SU-DHL-6 (cell line): ENCODE measurements at regions not wholly inside any gene's neighbourhood (a gene's known extent, or its start where the extent isn't known, plus 50 kb on each side); places are given as distances from the start of the nearest gene placed in this dataset.

Experiments
- H2AFZ ChIP-seq: fragments of 200-600 bp; sonication (generic); 2 replicates; pipeline ENCODE4 v1.6.1; 2014; ENCODE audit warnings: low read depth, mild to moderate bottlenecking, moderate library complexity, mixed read lengths, antibody characterized with exemption, low read length; ENCODE audit not compliant: severe bottlenecking
- H3F3A ChIP-seq: fragments of 200-600 bp; shearing (Covaris generic); 2 replicates; pipeline ENCODE4 v1.6.0; 2016; ENCODE audit warnings: antibody characterized with exemption, mild to moderate bottlenecking; ENCODE audit not compliant: insufficient read depth
- H3K27ac ChIP-seq: fragments of 200-600 bp; sonication (generic); 2 replicates; pipeline ENCODE4 v1.5.1; 2016; ENCODE audit warnings: low read depth, mild to moderate bottlenecking, low read length, moderate library complexity, mixed read lengths
- H3K27me3 ChIP-seq: fragments of 200-600 bp; sonication (generic), shearing (Covaris generic); 2 replicates; pipeline ENCODE4 v1.6.0; 2014; ENCODE audit warnings: mild to moderate bottlenecking, low read length
- H3K36me3 ChIP-seq: fragments of 200-600 bp; sonication (generic); 2 replicates; pipeline ENCODE4 v1.6.1; 2014; ENCODE audit warnings: mild to moderate bottlenecking, low read length, mixed read lengths
- H3K4me2 ChIP-seq: fragments of 300-600, 200-600 bp; shearing (Covaris generic), sonication (generic); 2 replicates; pipeline ENCODE4 v1.6.0; 2014; ENCODE audit warnings: low read length, low read depth, mild to moderate bottlenecking; ENCODE audit not compliant: poor library complexity, severe bottlenecking
- H3K4me3 ChIP-seq: fragments of 200-600 bp; sonication (generic); 2 replicates; pipeline ENCODE4 v1.5.1; 2014; ENCODE audit warnings: antibody characterized with exemption, low read length, mild to moderate bottlenecking, mixed read lengths; ENCODE audit not compliant: insufficient read depth, poor library complexity, severe bottlenecking
- H3K79me2 ChIP-seq: fragments of 200-600 bp; sonication (generic); 2 replicates; pipeline ENCODE4 v1.6.1; 2014; ENCODE audit warnings: mild to moderate bottlenecking, low read length, moderate library complexity; ENCODE audit not compliant: insufficient read depth
- H3K9ac ChIP-seq: fragments of 200-600 bp; sonication (generic); 2 replicates; pipeline ENCODE4 v1.7.0; 2014; ENCODE audit warnings: mild to moderate bottlenecking, low read length
- H3K9me2 ChIP-seq: fragments of 200-600 bp; sonication (generic); replicated peaks from 2 replicates; pipeline ENCODE4 v1.6.1; 2014; ENCODE audit warnings: low read length; ENCODE audit not compliant: insufficient read depth
- H3K9me3 ChIP-seq: fragments of 200-600 bp; sonication (generic); 2 replicates; pipeline ENCODE4 v1.6.1; 2014; ENCODE audit warnings: low read length, mixed read lengths; ENCODE audit not compliant: insufficient read depth
- H4K20me1 ChIP-seq: fragments of 200-600 bp; sonication (generic); 2 replicates; pipeline ENCODE4 v1.6.1; 2014; ENCODE audit warnings: low read depth, mild to moderate bottlenecking, antibody characterized with exemption, low read length, moderate library complexity, mixed read lengths
- CTCF ChIP-seq: fragments of 200-600 bp; sonication (generic); IDR thresholded peaks from one replicate; pipeline ENCODE4 v1.5.1; 2017; ENCODE audit warnings: antibody characterized with exemption, mild to moderate bottlenecking, low read length, moderate library complexity; ENCODE audit not compliant: insufficient read depth, poor library complexity, severe bottlenecking
- EZH2phosphoT487 ChIP-seq: fragments of 200-600 bp; sonication (generic), shearing (Covaris generic); conservative IDR thresholded peaks from 2 replicates; pipeline ENCODE4 v1.6.1; 2018; ENCODE audit warnings: mild to moderate bottlenecking, antibody characterized with exemption, low read length, moderate library complexity, mixed read lengths

- H3K36me3 ChIP-seq = no peaks in the 10 kb centered on the region
- H3K9me3 ChIP-seq = no peaks in the 10 kb centered on the region
- no peaks in the 10 kb centered on the region for H3K79me2 ChIP-seq
- H3K9me2 ChIP-seq = no peaks in the 10 kb centered on the region
- H3K4me3 ChIP-seq = no peak overlapping the region
- H3K9ac ChIP-seq = no peak overlapping the region
- no peaks in the 10 kb centered on the region for H3F3A ChIP-seq
- no peak overlapping the region for H3K27ac ChIP-seq
- no peaks in the 10 kb centered on the region for H3K27me3 ChIP-seq
- TF ChIP-seq CTCF = no peak
- no peak for TF ChIP-seq EZH2phosphoT487
- no peak overlapping the region for H3K4me2 ChIP-seq
- H2AFZ ChIP-seq = no peak overlapping the region
- no peaks in the 10 kb centered on the region for H4K20me1 ChIP-seq
Measured at GRCh38 chr6:130602151-130602770, 224.9 kb upstream of the SMLR1 start.

GRCh38 chr6:130603391-130603790 lies 223.8 kb upstream of the SMLR1 start:
- no peak overlapping the region for H3K4me2 ChIP-seq

GRCh38 chr6:130604841-130605399 lies 222.3 kb upstream of the SMLR1 start:
- H3K27ac ChIP-seq = no peak overlapping the region
- H3F3A ChIP-seq = no peaks in the 10 kb centered on the region
- TF ChIP-seq CTCF = no peak
- no peak for TF ChIP-seq EZH2phosphoT487
- H3K9ac ChIP-seq = no peak overlapping the region
- H3K4me2 ChIP-seq = no peak overlapping the region
- H3K4me3 ChIP-seq = no peak overlapping the region
- no peaks in the 10 kb centered on the region for H3K27me3 ChIP-seq
- no peaks in the 10 kb centered on the region for H3K36me3 ChIP-seq
- no peaks in the 10 kb centered on the region for H3K9me3 ChIP-seq
- no peak overlapping the region for H2AFZ ChIP-seq
- H3K79me2 ChIP-seq = no peaks in the 10 kb centered on the region
- no peaks in the 10 kb centered on the region for H3K9me2 ChIP-seq
- no peaks in the 10 kb centered on the region for H4K20me1 ChIP-seq

More at GRCh38 chr6:130603391-130603790, 223.8 kb upstream of the SMLR1 start:
- H3K9ac ChIP-seq = no peak overlapping the region
- H3K9me3 ChIP-seq = no peaks in the 10 kb centered on the region
- H3F3A ChIP-seq = no peaks in the 10 kb centered on the region
- no peak for TF ChIP-seq CTCF
- TF ChIP-seq EZH2phosphoT487 = no peak
- no peaks in the 10 kb centered on the region for H3K79me2 ChIP-seq
- H3K4me3 ChIP-seq = no peak overlapping the region
- no peak overlapping the region for H2AFZ ChIP-seq
- no peaks in the 10 kb centered on the region for H3K9me2 ChIP-seq
- no peaks in the 10 kb centered on the region for H3K27me3 ChIP-seq
- H4K20me1 ChIP-seq = no peaks in the 10 kb centered on the region
- no peaks in the 10 kb centered on the region for H3K36me3 ChIP-seq
- H3K27ac ChIP-seq = no peak overlapping the region
